ENCODE measurements at regions not wholly inside any gene's neighbourhood (a gene's known extent, or its start where the extent isn't known, plus 50 kb on each side); places are given as distances from the start of the nearest gene placed in this dataset.
"Not testable (repeated sequence)": the region's sequence is repeated elsewhere in the genome, so short reads cannot be mapped to it uniquely, and the experiment has no call there.

DNA sequence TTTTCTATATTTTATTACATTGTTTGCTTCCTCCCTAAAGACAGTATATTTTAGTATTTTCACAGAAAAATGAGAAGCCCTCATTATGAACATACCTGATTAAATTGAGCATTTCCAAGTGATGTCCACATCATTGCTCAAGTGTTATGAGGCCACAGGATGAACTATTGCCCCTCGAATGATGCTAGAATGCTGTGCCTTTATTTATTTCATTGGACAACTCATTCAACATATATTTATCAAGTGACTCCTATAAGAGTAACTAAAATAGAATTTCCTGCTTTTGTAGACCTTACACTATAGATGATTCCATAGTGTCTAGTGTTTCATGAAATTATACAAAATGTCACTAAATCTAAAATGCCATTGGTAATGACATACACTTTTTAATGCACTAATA is 187.8 kb upstream of the NOTCH2NLA start:
- TF ChIP-seq, protein P1, sequence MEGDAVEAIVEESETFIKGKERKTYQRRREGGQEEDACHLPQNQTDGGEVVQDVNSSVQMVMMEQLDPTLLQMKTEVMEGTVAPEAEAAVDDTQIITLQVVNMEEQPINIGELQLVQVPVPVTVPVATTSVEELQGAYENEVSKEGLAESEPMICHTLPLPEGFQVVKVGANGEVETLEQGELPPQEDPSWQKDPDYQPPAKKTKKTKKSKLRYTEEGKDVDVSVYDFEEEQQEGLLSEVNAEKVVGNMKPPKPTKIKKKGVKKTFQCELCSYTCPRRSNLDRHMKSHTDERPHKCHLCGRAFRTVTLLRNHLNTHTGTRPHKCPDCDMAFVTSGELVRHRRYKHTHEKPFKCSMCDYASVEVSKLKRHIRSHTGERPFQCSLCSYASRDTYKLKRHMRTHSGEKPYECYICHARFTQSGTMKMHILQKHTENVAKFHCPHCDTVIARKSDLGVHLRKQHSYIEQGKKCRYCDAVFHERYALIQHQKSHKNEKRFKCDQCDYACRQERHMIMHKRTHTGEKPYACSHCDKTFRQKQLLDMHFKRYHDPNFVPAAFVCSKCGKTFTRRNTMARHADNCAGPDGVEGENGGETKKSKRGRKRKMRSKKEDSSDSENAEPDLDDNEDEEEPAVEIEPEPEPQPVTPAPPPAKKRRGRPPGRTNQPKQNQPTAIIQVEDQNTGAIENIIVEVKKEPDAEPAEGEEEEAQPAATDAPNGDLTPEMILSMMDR (IDR thresholded peaks at IDR 0.05; ENCODE audit: insufficient read depth, low read length, poor library complexity, severe bottlenecking), result not testable (repeated sequence)
- TF ChIP-seq EZH2phosphoT487 (conservative IDR thresholded peaks at IDR 0.05; ENCODE audit: low read length), result not testable (repeated sequence)

Data from SU-DHL-6 (cell line).